HG02885 (cell line): ENCODE measurements at regions not wholly inside any gene's neighbourhood (a gene's known extent, or its start where the extent isn't known, plus 50 kb on each side); places are given as distances from the start of the nearest gene placed in this dataset.

ENCODE experiments used
- ATAC-seq: cut with Tn5 transposase; IDR thresholded peaks from one replicate; pipeline ENCODE4 v1.9.1; 2021; ENCODE audit warnings: mild to moderate bottlenecking; ENCODE audit not compliant: unreplicated experiment, poor library complexity

DNA sequence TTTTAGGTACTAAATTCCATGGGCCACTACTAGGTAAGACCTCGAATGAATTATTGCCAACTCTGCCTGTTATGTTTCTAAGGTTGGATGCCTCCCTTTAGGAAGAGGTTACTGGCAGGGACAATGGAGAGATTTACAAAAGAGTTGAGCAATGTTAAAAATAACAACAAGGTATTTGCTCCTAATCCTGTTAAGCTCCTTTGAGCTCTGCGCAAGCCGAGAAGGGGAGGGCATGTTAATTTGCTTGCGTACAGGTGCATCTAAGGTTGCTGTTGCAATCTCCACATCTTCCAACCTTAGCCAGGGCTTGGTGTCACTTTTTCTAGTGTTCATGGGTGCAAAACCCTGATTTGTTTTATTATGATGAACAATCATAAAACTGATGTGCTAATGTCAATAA lies 161.5 kb upstream of the TPM1 start:
- ATAC-seq = no peak

DNA sequence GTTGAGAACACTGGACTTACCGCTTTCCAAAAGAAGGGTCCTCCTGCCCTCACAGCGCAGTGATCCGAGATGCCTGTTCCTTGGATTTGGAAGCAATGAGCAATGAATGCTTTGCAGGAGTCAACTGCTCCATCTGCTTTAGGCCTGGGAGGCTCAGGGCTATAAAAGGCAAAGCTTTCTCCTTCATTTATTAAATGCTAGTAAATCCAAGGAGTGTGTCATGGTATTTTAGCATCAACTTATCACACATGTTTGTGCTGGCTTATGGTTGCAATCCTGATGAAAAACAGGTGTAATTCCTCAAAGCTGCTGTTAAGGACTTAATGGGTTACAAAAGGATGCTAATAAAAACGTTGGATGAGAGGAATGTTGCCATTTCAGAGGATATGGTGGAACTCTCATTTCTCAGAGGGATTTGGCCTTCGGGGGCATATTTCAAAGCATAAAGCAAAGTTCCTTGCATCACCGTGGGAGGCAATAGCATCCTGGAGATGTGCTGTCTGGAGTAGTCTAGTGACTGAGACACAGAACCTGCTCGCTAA lies 158.5 kb upstream of the TPM1 start:
- no peak for ATAC-seq

DNA sequence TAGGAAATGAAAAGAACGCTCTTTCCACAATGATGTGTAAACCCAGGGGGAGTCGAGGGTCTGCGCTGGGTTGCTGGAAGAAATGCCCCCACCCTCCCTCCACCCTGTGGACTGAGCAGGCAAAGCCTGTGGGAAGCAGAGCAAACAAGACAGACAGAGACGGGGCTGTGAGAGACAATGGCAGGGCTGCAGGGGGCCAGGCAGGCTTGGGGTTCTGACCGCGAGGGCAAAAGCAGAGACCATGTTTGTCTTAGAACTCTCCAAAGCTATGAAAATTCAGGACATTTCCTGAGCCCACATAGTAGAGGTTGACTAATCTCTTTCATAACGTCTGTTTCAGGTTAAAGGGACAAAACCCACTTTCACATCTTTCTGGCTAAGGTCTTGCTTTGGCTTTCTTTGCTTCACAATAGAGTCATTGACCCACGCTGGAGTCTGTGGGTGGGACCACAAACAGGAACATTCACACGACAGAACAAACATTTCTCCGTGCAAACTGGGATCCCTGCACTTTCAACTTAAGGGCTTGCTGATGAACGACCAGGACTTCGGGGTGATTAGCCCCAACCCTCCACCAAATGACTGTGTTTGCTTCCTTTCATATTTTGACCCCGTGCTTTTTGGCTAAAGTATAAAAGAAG lies 156.0 kb upstream of the TPM1 start:
- ATAC-seq = no peak

DNA sequence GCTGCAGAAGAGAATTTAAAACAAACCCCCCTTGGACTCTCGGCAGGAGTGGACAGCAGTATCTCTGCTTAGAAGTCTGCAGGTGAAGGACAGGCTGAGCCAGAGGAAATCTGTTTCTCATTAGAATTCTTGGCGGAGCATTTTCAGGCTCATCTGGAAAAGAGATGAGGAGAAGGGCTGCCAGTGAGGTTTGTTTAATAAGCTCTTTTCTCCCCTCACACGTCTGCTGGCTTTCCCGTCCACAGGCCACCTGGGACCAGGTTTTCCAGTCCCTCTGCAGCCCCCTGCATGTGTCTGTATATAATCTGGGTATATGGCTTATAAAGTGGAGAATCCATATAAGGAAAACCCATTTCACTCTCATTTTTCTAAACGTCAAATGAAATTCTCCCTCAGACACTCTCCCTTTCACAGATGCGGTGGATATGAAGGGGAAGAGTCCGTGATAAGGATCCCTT lies 155.4 kb upstream of the TPM1 start:
- no peak for ATAC-seq

DNA sequence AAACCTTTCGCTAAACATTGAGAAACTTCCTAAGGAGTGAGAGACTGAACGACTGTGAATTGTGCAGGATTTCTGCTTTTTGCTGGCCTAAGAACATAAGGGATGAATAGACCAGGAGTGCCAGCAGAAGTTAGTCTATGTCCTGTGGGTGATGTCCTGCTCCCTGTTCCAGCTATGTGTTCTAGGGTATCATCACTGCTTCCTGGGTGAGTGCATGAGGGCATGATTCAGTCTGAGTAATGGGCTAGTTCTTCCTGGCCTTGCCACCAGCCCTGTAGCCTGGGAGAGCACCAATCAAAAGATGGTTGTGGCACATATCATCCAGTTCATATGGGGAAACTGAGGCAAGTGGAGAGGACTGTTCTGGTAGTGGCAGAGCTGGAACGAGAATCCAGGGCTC lies 153.9 kb upstream of the TPM1 start:
- no peak for ATAC-seq

DNA sequence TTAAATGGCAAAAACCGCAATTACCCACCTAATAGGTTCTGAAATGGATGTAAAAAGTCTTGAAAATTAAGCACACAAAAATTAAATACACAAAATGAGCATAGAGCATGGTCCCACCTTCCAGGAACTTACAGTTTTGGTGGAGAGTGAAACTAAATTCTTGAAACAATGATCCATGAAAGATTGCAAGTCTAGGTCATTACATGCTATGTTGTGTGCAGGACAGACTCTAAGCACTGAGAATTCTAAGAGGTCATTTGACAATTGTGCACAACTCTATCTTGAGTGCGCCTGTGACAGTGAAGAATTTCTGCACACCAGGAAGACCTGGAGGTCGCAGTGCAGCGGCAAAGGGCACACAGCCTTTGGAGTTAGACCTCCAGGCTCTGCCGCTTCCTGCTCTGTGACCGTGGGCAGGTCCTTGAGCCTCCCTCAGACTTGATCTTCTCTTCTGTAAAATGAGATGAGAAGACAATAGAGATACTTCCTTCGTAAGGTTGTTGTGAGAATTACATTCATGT lies 153.3 kb upstream of the TPM1 start:
- no peak for ATAC-seq

DNA sequence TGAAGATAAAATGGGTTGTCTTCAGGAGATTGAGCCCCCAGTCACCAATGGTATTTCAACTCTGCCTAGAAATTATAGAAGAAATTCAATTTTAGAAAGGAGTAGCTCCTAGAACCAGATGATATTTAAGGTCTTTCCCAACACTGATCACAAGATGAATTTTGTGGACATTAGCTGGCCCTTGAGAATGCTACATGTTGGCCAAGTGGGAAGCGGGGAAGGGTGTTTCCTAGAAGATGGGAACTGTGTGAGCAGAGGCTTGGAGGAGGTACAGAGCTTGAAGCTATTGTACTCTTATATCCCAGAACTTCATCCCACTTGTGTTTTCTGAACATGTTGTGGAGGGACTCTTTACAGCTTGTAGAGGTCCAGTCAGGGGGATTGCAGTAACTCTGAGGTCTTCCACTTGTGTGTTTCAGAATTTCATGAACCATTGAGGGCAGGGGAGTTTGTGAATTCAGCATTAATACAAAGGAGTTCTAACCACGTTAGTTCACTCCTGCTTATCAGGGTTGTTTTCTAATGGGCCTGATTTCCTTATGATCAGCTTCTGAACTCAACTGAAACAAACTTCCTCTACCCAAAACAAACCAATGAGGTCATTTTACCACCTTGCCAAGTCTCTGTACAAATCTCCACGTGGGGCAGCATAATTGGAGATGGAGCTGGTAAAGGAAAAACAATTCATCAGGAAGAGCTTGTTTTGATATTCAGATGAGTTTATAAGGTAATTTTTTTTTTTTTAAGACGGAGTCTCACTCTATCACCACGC lies 152.6 kb upstream of the TPM1 start:
- no peak for ATAC-seq

DNA sequence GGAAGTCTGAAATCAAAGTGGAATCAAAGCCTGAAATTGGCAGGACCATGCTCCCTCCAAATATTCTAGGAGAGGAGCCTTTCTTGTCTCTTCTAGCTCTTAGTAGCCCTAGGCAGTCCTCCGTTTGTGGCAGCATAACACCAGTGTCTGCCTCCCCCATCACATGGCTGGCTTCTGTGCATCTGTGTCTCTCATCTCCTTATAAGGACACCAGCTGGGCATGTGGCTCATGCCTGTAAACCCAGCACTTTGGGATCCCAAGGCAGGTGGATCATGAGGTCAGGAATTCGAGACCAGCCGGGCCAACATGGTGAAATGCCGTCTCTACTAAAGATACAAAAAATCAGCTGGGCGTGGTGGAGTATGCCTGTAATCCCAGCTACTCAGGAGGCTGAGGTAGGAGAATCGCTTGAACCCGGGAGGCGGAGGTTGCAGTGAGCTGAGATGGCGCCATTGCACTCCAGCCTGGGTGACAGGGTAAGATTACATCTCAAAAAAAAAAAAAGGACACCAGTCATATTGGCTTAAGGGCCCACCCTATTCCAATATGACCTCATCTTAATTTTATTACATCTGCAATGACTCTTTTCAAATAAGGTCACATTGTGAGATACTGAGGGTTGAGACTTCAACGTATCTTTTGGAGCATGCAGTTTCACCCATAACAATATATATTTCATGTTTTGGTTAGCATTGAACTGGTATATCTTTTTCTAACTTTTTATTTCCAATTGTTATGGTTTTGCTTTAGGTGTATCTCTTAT lies 148.0 kb upstream of the TPM1 start:
- no peak for ATAC-seq

DNA sequence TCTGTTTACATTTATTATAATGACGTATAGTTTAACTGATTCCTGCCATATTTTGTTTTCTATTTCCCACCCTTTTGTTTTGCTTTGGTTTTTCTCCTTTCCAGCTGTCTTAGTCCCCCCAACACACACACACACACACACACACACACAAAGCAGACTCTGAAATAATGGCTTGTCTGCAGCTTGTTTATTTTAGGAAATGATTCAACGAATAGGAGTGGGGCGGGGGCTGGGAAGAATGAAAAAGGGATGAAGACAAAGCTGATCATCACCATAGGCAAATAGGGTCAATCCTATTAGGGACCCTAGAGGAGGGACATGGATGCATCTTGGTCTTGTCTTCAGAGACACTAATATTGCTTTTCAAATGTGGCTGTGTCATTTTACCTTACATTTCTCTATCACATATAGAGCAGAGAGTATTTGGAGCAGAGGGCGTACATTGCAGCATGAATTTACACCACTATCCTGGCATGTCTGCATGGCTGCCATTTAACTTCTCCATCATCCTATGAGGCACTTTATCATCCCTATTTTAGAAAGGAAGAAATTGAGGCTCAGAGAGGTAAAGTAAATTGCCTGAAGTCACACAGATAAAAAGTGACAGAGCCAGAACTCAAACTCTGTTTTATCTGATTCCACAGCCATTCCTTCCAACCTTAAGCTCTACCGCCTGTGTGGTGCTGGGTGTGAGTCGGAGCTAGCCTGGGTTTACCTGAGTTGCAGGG lies 147.2 kb upstream of the TPM1 start:
- no peak for ATAC-seq

DNA sequence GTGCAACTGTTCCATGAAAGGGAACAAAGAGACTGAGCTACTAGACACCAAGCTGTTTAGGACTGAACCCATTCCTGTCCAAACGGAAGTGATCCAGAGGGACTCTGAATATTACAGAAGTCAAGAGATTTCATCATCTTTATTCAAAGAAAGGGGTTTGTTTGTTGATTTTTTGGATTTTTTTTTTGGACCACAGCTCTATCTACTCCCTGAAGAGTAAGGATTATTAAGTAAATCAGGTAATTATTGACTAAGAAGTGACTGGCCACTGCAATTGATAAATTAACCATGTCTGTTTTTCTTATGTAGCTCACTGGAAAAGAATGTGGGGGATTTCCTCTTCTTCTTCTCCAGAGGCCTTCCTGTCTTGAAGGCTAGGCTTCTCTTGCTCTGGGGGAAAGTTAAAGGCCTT lies 146.6 kb upstream of the TPM1 start:
- ATAC-seq = no peak

DNA sequence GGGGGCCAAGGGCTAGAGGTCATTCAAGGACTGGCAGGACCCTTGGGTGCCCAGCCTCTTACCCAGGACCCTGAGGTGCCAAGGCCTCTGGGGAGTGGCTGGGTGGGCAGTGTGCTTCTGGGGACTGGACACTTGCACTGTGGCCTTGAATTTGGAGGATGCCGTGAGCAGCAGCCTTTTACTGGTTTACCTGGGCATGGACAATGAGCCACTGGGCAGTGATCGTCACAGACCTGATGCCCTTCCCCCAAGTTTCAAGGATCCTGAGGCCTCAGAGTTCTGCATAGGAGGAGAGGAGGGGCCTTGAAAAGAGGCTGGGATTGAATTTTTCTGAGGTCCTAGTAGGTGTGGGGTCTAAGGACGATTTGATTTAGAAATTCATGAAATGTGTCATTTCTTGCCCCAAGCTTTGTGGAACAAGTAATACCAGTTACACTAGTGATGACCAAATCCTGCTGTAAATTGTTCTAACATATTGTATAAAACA lies 146.1 kb upstream of the TPM1 start:
- no peak for ATAC-seq

DNA sequence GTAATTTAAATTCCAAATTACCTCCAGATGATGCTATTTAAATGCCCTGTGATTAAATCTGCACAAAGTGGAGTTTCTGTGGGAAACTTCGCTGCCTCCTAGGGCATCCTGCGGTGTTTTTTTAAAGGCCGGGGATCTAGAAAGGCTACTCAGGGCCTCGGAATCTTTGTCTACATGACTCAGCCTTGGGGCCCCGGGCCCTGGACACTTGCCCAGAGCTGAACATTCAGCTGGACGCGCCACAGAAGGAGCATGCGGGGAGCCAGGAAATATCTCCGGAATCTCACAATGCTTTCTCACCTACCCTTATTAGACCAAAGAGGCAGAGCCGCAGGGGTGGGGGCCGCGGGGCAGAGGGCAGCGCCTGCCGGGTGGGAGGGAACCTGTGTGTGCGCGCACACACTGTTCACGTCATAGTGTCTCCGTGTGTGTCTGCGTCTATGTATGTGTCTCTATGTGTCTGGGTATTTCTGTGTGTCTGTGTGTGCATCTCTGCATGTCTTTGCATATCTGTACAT lies 145.5 kb upstream of the TPM1 start:
- ATAC-seq = no peak

DNA sequence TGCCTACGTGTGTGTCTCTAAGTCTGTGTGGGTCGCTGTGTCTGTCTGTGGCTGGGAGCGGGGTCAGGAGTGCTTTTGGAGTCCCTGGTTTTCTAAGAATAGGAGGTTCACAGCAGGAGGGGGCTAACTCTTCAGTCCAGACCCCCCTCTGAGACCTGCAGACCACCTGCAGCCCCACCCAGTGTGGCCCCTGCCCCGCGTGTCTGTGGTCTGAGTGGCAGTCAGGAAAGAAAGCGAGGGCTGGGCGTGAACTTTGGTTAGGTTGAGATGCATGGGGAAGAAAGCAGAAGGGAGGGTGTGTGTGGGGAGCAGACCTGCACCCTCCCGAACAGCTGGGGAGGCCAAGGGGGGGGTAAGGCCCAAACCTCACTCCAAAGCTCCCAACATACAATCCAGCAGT lies 144.9 kb upstream of the TPM1 start:
- ATAC-seq = no peak

DNA sequence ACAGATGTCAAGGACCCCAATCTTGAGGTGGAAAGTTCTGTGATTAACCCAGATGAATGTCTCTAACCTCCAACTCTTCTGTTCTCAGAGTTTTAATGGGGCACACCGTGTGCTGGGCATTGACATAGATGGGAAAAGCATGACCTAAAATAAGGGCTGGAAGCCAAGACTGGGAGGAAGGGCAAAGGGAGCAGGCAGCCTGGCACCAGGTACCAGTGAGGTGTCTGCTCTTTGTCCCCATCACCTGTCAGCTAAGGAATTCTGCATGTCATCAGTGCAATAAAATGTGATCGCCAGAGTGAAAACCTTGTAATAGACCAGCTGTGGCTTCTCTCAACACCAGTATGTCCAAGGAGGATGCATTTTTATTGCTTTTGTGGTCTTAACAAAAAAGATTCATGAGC lies 143.5 kb upstream of the TPM1 start:
- no peak for ATAC-seq

DNA sequence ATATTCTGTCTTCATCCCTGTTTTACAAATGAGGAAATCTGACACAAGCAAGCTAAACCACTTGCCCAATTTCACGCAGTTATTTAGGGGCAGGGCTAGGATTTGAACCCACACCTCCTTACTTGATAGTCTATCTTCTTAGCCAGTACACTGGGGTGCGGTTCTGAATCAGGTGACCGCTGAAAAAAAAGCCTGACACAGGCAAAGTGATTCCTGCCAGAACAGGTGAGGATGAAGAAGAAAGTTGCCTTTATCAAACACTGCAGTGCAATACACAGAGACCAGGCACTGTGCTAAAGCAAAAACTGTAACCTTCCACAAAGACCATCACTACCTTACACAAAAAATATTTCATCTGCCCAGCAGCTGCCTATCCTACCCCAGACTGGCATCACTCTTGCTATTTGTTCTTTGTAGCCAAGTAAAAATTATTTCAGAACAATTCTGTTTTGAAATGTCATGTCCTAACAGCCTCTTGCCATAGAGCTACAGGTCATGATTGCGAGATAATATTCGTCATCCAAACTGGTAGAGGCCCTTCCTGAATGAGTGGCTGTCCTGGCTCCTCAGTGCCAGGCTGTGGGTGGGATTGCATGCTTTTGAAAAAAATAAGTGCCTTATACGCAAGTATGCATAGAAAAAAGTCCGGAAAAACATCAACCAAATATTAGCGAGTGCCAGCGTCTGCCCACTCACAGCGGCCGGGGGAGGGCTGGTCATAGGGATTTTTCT lies 142.3 kb upstream of the TPM1 start:
- no peak for ATAC-seq

DNA sequence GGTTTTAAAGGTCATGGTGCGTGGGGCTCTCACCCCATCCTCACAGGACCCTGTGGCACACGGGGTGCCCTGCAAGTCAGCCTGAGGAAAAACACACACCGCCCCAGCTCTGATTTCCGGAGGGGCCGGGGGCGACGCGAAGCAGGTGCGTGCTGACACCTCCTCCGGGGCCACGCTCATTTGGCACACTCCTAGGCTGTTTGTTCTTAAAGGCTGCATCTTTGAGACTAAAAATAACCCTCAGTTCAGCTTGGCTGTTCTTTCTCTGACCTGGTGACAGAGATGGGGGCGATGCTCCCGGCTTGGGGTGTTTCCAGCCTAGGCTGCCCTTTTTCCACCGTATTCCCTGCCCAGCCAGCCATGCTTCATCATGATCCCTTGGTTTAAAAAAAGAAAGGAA lies 141.5 kb upstream of the TPM1 start:
- ATAC-seq = no peak

DNA sequence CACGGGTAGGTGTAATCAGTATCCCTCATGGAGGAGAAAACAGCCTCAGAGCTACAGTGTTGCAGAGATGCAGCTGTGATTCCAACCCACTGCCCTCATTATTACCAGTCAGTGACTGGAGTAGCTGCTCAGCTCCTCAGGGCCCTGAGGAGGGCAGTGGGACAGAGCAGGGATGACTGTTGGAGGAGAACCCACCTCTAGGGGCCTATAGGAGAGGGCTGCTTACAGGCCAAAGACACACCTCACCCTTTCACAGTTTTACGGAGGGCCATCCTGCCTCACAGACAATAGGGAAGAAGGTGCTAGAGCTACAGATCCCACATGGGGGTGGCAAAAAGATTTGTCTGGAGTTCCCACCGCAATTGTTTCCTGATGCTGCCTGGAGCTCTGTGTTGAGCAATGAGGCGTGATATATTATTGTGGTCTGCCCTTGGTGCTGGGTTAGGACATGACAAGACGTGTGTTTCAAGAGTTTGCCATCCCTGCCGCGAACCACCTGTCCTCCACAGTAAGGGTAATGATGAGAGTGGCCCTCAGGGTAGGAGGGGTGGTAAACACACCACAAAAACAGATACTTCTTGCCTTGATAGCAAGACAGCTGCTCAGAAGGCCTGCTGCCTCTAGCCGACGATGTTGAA lies 140.5 kb upstream of the TPM1 start:
- ATAC-seq = no peak

DNA sequence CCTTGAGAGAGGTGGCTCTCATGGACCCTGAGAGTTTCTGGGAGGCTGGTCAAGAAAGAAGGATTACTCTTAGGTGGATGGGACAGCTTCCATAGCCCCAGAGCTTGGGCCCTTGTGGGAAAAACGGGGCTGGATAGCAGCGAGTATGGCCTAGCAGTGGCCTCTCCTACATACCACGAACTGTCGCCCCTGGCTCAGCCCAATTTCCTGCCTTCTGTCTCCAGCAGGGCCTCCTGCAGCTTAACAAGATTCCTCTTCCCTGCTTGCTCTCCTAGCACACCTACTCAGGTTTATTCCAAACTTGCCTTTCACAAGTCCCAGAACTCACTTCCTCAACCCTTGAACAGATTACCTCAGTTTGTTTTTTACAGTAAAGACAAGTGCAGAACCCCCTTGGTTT lies 139.7 kb upstream of the TPM1 start:
- no peak for ATAC-seq

DNA sequence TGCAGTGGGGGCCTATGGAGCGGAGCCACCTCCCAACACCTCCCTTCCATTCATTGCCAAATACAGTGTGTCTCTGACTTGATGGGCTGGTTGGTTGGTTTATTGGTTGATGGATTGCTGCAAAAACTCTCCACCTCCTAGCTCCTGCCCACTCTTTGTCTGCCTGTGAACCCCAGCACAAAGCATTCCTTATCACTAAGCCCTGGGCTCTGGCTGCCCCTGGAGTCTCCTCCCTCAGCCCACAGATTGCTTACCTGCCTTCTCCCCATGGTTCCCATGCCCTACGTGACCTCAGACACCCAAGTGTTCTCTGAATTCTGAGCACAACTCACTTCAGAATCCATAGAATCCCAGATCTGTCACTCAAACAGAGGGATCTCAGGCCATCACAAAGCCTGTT lies 139.1 kb upstream of the TPM1 start:
- no peak for ATAC-seq
